IMR-90 (cell line): ENCODE measurements at regions not wholly inside any gene's neighbourhood (a gene's known extent, or its start where the extent isn't known, plus 50 kb on each side); places are given as distances from the start of the nearest gene placed in this dataset.

Source experiments
- ATAC-seq: fragments of 200-7000 bp; cut with Tn5 transposase; 2 replicates; pipeline ENCODE4 v1.9.1; 2020; ENCODE audit warnings: low read depth, mild to moderate bottlenecking, moderate library complexity
- BruUV-seq: library from RNA; stranded (reverse); fragments of 400-500 nt; replicated peaks from 2 replicates; lab custom pipeline; 2021; lab: Mats Ljungman, UMichigan
- CTCF ChIA-PET: fragments of 300-600 bp; formaldehyde crosslinking; extraction: SDS; loops from one replicate; lab custom pipeline; 2021; ENCODE audit warnings: antibody characterized with exemption; lab: Yijun Ruan, JAX
- POLR2A ChIA-PET: fragments of 300-600 bp; sonication (Branson Sonifier 250); formaldehyde crosslinking; loops from one replicate; lab custom pipeline; 2022; ENCODE audit warnings: antibody characterized with exemption; ENCODE audit not compliant: unreplicated experiment; lab: Charles Lee
- DNase-seq: peaks from one replicate; pipeline ENCODE4 v3.0.0; 2013
- H2AFZ ChIP-seq: replicated peaks from 2 replicates; pipeline ENCODE3; 2013; ENCODE audit warnings: low read length, mild to moderate bottlenecking; ENCODE audit not compliant: poor library complexity
- H2AK5ac ChIP-seq: 2 replicates; pipeline ENCODE4 v1.6.1; 2013; ENCODE audit warnings: low read depth, low read length, inconsistent platforms
- H2AK9ac ChIP-seq: replicated peaks from 2 replicates; pipeline ENCODE3; 2013; ENCODE audit warnings: mild to moderate bottlenecking, low read depth, low read length, moderate library complexity; ENCODE audit not compliant: poor library complexity
- H2BK120ac ChIP-seq: 2 replicates; pipeline ENCODE4 v1.6.1; 2013; ENCODE audit warnings: low read depth, low read length, inconsistent platforms
- H2BK15ac ChIP-seq: 3 replicates; pipeline ENCODE4 v1.6.1; 2013; ENCODE audit warnings: low read depth, low read length, inconsistent platforms
- H2BK20ac ChIP-seq: 2 replicates; pipeline ENCODE4 v1.6.1; 2013; ENCODE audit warnings: low read depth, mild to moderate bottlenecking, inconsistent platforms, low read length, moderate library complexity
- H2BK5ac ChIP-seq: 2 replicates; pipeline ENCODE4 v1.6.1; 2013; ENCODE audit warnings: mild to moderate bottlenecking, low read depth, low read length, inconsistent platforms; ENCODE audit not compliant: poor library complexity, severe bottlenecking
- H3K14ac ChIP-seq: replicated peaks from 2 replicates; pipeline ENCODE4 v1.6.1; 2013; ENCODE audit warnings: low read depth, low read length, inconsistent platforms
- H3K18ac ChIP-seq: 2 replicates; pipeline ENCODE4 v1.6.1; 2013; ENCODE audit warnings: low read depth, low read length, control low read depth
- H3K23ac ChIP-seq: 2 replicates; pipeline ENCODE4 v1.6.1; 2013; ENCODE audit warnings: low read depth, low read length, inconsistent platforms
- H3K27ac ChIP-seq: 2 replicates; pipeline ENCODE4 v1.5.1; 2013; ENCODE audit warnings: mild to moderate bottlenecking, control low read depth, low read length; ENCODE audit not compliant: insufficient read depth
- H3K27me3 ChIP-seq: 2 replicates; pipeline ENCODE4 v1.6.1; 2013; ENCODE audit warnings: low read length; ENCODE audit not compliant: control insufficient read depth, insufficient read depth
- H3K36me3 ChIP-seq: 2 replicates; pipeline ENCODE4 v1.6.1; 2013; ENCODE audit warnings: low read length, mixed read lengths; ENCODE audit not compliant: control insufficient read depth, insufficient read depth
- H3K4ac ChIP-seq: 2 replicates; pipeline ENCODE4 v1.6.1; 2013; ENCODE audit warnings: low read depth, low read length, inconsistent platforms
- H3K4me1 ChIP-seq: 2 replicates; pipeline ENCODE4 v1.6.1; 2013; ENCODE audit warnings: low read length, mixed read lengths; ENCODE audit not compliant: control insufficient read depth, insufficient read depth
- H3K4me2 ChIP-seq: 2 replicates; pipeline ENCODE4 v1.6.1; 2013; ENCODE audit warnings: low read depth, mild to moderate bottlenecking, control low read depth, low read length, moderate library complexity
- H3K4me3 ChIP-seq: 2 replicates; pipeline ENCODE4 v1.5.1; 2013; ENCODE audit warnings: low read depth, mild to moderate bottlenecking, control low read depth, low read length, moderate library complexity; ENCODE audit not compliant: insufficient read depth
- H3K56ac ChIP-seq: 2 replicates; pipeline ENCODE4 v1.6.1; 2013; ENCODE audit warnings: low read length, inconsistent platforms; ENCODE audit not compliant: insufficient read depth; ENCODE audit errors: extremely low read depth
- H3K79me1 ChIP-seq, 2 experiments: 2 replicates each; pipeline ENCODE4 v1.6.1; 2013; ENCODE audit warnings: low read length in 2 of 2, inconsistent platforms in 1 of 2, low read depth in 1 of 2
- H3K9ac ChIP-seq: 2 replicates; pipeline ENCODE4 v1.6.1; 2013; ENCODE audit warnings: low read depth, low read length, control low read depth
- H3K9me1 ChIP-seq: 2 replicates; pipeline ENCODE4 v1.6.1; 2013; ENCODE audit warnings: low read length, inconsistent platforms; ENCODE audit not compliant: insufficient read depth
- H3K9me3 ChIP-seq: 2 replicates; pipeline ENCODE4 v1.6.1; 2013; ENCODE audit warnings: low read length; ENCODE audit not compliant: control insufficient read depth, insufficient read depth
- H4K20me1 ChIP-seq: 2 replicates; pipeline ENCODE4 v1.6.1; 2013; ENCODE audit warnings: low read length, inconsistent platforms; ENCODE audit not compliant: insufficient read depth
- H4K5ac ChIP-seq: 2 replicates; pipeline ENCODE4 v1.6.1; 2013; ENCODE audit warnings: mild to moderate bottlenecking, low read depth, low read length, control low read depth
- H4K8ac ChIP-seq, 2 experiments: 2 replicates each; pipeline ENCODE4 v1.6.1; 2013; ENCODE audit warnings: low read depth in 2 of 2, low read length in 2 of 2, control low read depth in 1 of 2, inconsistent platforms in 1 of 2
- H4K91ac ChIP-seq: 2 replicates; pipeline ENCODE4 v1.6.1; 2013; ENCODE audit warnings: low read depth, low read length, inconsistent platforms; ENCODE audit not compliant: insufficient read depth
- CHD1 ChIP-seq: IDR thresholded peaks from 2 replicates; pipeline ENCODE4 v1.6.1; 2012; ENCODE audit warnings: low read depth, low read length, improper control_type of control experiment
- MAFK ChIP-seq: IDR thresholded peaks from 2 replicates; pipeline ENCODE4 v1.6.1; 2012; ENCODE audit warnings: low read depth, low read length, improper control_type of control experiment
- MAZ ChIP-seq: IDR thresholded peaks from 2 replicates; pipeline ENCODE4 v1.6.1; 2012; ENCODE audit warnings: low read depth, mild to moderate bottlenecking, low read length, improper control_type of control experiment, moderate library complexity, borderline replicate concordance
- MXI1 ChIP-seq: IDR thresholded peaks from 2 replicates; pipeline ENCODE4 v1.6.1; 2012; ENCODE audit warnings: low read depth, mild to moderate bottlenecking, low read length, moderate library complexity, borderline replicate concordance
- NFE2L2 ChIP-seq: fragments of 150-350 bp; IDR thresholded peaks from 2 replicates; pipeline ENCODE4 v1.6.1; 2016; ENCODE audit warnings: low read depth, mild to moderate bottlenecking, low read length
- POLR2A ChIP-seq: IDR thresholded peaks from 2 replicates; pipeline ENCODE4 v1.6.1; 2012; ENCODE audit warnings: mild to moderate bottlenecking, low read depth, low read length
- RFX5 ChIP-seq: IDR thresholded peaks from 2 replicates; pipeline ENCODE4 v1.8.0; 2012; ENCODE audit warnings: low read depth, mild to moderate bottlenecking, low read length, moderate library complexity
- SMC3 ChIP-seq: fragments of 150-350 bp; IDR thresholded peaks from 2 replicates; pipeline ENCODE4 v1.6.1; 2016; ENCODE audit warnings: low read depth, mild to moderate bottlenecking, antibody characterized with exemption, low read length, moderate library complexity
- WGBS, 2 experiments: methylation state at CpG; one replicate each; pipeline versions ENCODE4 v1.1.5 to v1.1.7; 2013; ENCODE audit warnings: missing lambda C conversion rate in 2 of 2; ENCODE audit not compliant: insufficient read length in 1 of 2; ENCODE audit errors: extremely low coverage in 2 of 2; 5-methylcytosine and 5-hydroxymethylcytosine counted together
- dilution Hi-C: fragments of 300-500 bp; cut with HindIII; formaldehyde crosslinking; loops from one replicate; pipeline ENCODE4 v1.14.3; 2018; ENCODE audit warnings: low sequenced_read_pairs; ENCODE audit not compliant: unreplicated experiment
- in situ Hi-C: fragments of 300-500 bp; cut with MboI; formaldehyde crosslinking; loops from 3 replicates; pipeline ENCODE4 v1.14.3; 2019; ENCODE audit warnings: low sequenced_read_pairs, inconsistent platforms, mixed read lengths
- intact Hi-C: fragments of 100-400 bp; cut with micrococcal nuclease; formaldehyde crosslinking; loops from 2 replicates; pipeline ENCODE4 v1.10.0; 2022

- TF ChIP-seq POLR2A (no peak), SMC3 (no peak), CHD1 (no peak), NFE2L2 (no peak), RFX5 (no peak), MAFK (no peak), MXI1 (no peak), MAZ (no peak)
- CTCF ChIA-PET, result interaction anchor here (0.6 kb wide), 2 partner anchors 47 to 52 kb away, joined by 4 to 5 read pairs; no protein-coding TSS in a partner anchor
- H3K4me1 ChIP-seq, result no peaks in the 10 kb centered on the region
- no peak overlapping the region for H2BK20ac ChIP-seq
- WGBS, 2 experiments, result no CpG with 5 or more reads among the region's 2 CpGs
- H3K36me3 ChIP-seq, result no peaks in the 10 kb centered on the region
- H3K9ac ChIP-seq, result no peak overlapping the region
- no peak overlapping the region for H4K8ac ChIP-seq
- H2BK120ac ChIP-seq, result no peak overlapping the region
- H2BK15ac ChIP-seq, result no peak overlapping the region
- no peaks in the 10 kb centered on the region for H3K9me3 ChIP-seq
- no peaks in the 10 kb centered on the region for H4K20me1 ChIP-seq
- in situ Hi-C loops (no loop called here), intact Hi-C loops (no loop called here), dilution Hi-C loops (no loop called here)
- POLR2A ChIA-PET, result no interaction called here
- H3K4me2 ChIP-seq, result no peak overlapping the region
- H3K27ac ChIP-seq, result no peak overlapping the region
- peaks cover 8% of the 10 kb centered on the region for H3K27me3 ChIP-seq
- H3K18ac ChIP-seq, result no peak overlapping the region
- ATAC-seq, result no peak
- no peak overlapping the region for H3K14ac ChIP-seq
- no peak overlapping the region for H3K4me3 ChIP-seq
- H3K23ac ChIP-seq, result no peak overlapping the region
- H4K5ac ChIP-seq, result no peak overlapping the region
- no peak overlapping the region for H3K56ac ChIP-seq
- H3K4ac ChIP-seq, result no peak overlapping the region
- no peak overlapping the region for H4K91ac ChIP-seq
- H3K79me1 ChIP-seq, result no peaks in the 10 kb centered on the region
- no peak for DNase-seq
- no peaks in the 10 kb centered on the region for H3K9me1 ChIP-seq
- no peak overlapping the region for H2AK9ac ChIP-seq
- H2BK5ac ChIP-seq, result no peak overlapping the region
- H2AK5ac ChIP-seq, result no peak overlapping the region
- BruUV-seq, result no TSS peak
- no peak overlapping the region for H2AFZ ChIP-seq
These were observed 75.4 kb upstream of the LDLRAD3 start for GRCh38 chr11:35868491-35868890.
